OCI-LY1 (cell line): ENCODE measurements at regions not wholly inside any gene's neighbourhood (a gene's known extent, or its start where the extent isn't known, plus 50 kb on each side); places are given as distances from the start of the nearest gene placed in this dataset.
"Not testable (repeated sequence)": the region's sequence is repeated elsewhere in the genome, so short reads cannot be mapped to it uniquely, and the experiment has no call there.

Experiments used
- H2AFZ ChIP-seq: fragments of 200-600 bp; sonication (generic), shearing (Covaris generic); 2 replicates; pipeline ENCODE4 v1.6.0; 2014; ENCODE audit warnings: antibody characterized with exemption, mild to moderate bottlenecking, low read length
- H3F3A ChIP-seq: fragments of 200-600 bp; sonication (generic), shearing (Covaris generic); 2 replicates; pipeline ENCODE4 v1.6.0; 2014; ENCODE audit warnings: mild to moderate bottlenecking, antibody characterized with exemption, low read length, moderate library complexity; ENCODE audit not compliant: insufficient read depth
- H3K27ac ChIP-seq: fragments of 200-600 bp; sonication (generic); 2 replicates; pipeline ENCODE4 v1.5.1; 2014; ENCODE audit warnings: low read length, mixed run types, mild to moderate bottlenecking, low read depth; ENCODE audit not compliant: poor library complexity, severe bottlenecking
- H3K27me3 ChIP-seq: fragments of 200-600 bp; sonication (generic); 2 replicates; pipeline ENCODE4 v1.6.0; 2014; ENCODE audit warnings: antibody characterized with exemption, mild to moderate bottlenecking, low read length, moderate library complexity; ENCODE audit not compliant: insufficient read depth
- H3K36me3 ChIP-seq: fragments of 200-600 bp; sonication (generic); 2 replicates; pipeline ENCODE4 v1.6.1; 2014; ENCODE audit warnings: mild to moderate bottlenecking, antibody characterized with exemption, low read length, moderate library complexity, mixed read lengths; ENCODE audit not compliant: insufficient read depth
- H3K4me1 ChIP-seq: fragments of 200-600 bp; sonication (generic); 2 replicates; pipeline ENCODE4 v1.5.1; 2014; ENCODE audit warnings: mild to moderate bottlenecking, low read length, moderate library complexity; ENCODE audit not compliant: insufficient read depth, severe bottlenecking
- H3K4me2 ChIP-seq: fragments of 200-600 bp; sonication (generic), shearing (Covaris generic); 2 replicates; pipeline ENCODE4 v1.6.1; 2014; ENCODE audit warnings: low read length
- H3K4me3 ChIP-seq: fragments of 200-600 bp; sonication (generic); 2 replicates; pipeline ENCODE4 v1.5.1; 2014; ENCODE audit warnings: low read length, low read depth, mild to moderate bottlenecking, mixed read lengths; ENCODE audit not compliant: poor library complexity, severe bottlenecking
- H3K79me2 ChIP-seq: fragments of 200-600 bp; shearing (Covaris generic); 2 replicates; pipeline ENCODE4 v1.6.1; 2016; ENCODE audit warnings: mixed run types, low read length, mixed read lengths; ENCODE audit not compliant: insufficient read depth
- H3K9ac ChIP-seq: fragments of 200-600 bp; sonication (generic), shearing (Covaris generic); 2 replicates; pipeline ENCODE4 v1.6.1; 2014; ENCODE audit warnings: mild to moderate bottlenecking, low read length, mixed read lengths
- H3K9me2 ChIP-seq: fragments of 200-600 bp; sonication (generic), shearing (Covaris generic); 2 replicates; pipeline ENCODE4 v1.6.1; 2014; ENCODE audit warnings: low read depth, mild to moderate bottlenecking, low read length, mixed read lengths
- H3K9me3 ChIP-seq: fragments of 200-600 bp; shearing (Covaris generic); 2 replicates; pipeline ENCODE4 v1.6.1; 2014; ENCODE audit warnings: low read length, mixed read lengths
- H4K20me1 ChIP-seq: fragments of 200-600 bp; sonication (generic), shearing (Covaris generic); 2 replicates; pipeline ENCODE4 v1.6.0; 2016; ENCODE audit warnings: mild to moderate bottlenecking, low read length; ENCODE audit not compliant: insufficient read depth
- EZH2 ChIP-seq: fragments of 200-600 bp; sonication (generic), shearing (Covaris generic); IDR thresholded peaks from 2 replicates; pipeline ENCODE4 v1.8.0; 2017; ENCODE audit warnings: borderline replicate concordance, mixed run types, mild to moderate bottlenecking, antibody characterized with exemption, low read length, moderate library complexity, mixed read lengths
- TF ChIP-seq, protein P1 (sequence below): fragments of 200-600 bp; sonication (generic), shearing (Covaris generic); IDR thresholded peaks from 2 replicates; pipeline ENCODE4 v1.5.1; 2017; ENCODE audit warnings: mild to moderate bottlenecking, antibody characterized with exemption, low read length, moderate library complexity, mixed read lengths

DNA sequence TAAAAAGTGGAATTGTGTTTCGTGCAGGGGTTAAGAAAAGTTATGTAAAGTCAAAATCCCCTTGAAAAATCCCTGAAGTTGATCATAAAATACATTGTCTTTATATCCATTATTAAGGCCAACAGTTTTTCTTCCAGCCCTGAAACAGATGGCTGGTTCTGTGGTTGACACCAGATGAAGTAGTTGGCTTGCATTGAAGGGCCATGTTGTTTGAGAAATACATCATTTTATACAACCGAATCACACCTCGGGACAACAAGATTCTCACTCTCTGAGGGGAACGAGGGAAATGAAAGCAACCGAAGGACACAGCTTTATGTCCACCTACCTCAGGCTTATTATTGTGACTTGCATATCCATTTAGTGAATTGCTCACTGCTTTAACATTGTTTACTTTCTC lies 126.0 kb upstream of the MITF start:
- Histone ChIP-seq H3K79me2 (no peaks in the 10 kb centered on the region), H3K9ac (no peak overlapping the region), H4K20me1 (no peaks in the 10 kb centered on the region), H3K36me3 (no peaks in the 10 kb centered on the region), H3K4me1 (no peaks in the 10 kb centered on the region), H3K9me2 (no peaks in the 10 kb centered on the region), H3K9me3 (no peaks in the 10 kb centered on the region), H3K4me3 (no peak overlapping the region), H3K27me3 (no peaks in the 10 kb centered on the region), H3K27ac (no peak overlapping the region), H3F3A (no peaks in the 10 kb centered on the region), H2AFZ (no peak overlapping the region), H3K4me2 (no peak overlapping the region)
- TF ChIP-seq EZH2, result no peak
- TF ChIP-seq, protein P1, sequence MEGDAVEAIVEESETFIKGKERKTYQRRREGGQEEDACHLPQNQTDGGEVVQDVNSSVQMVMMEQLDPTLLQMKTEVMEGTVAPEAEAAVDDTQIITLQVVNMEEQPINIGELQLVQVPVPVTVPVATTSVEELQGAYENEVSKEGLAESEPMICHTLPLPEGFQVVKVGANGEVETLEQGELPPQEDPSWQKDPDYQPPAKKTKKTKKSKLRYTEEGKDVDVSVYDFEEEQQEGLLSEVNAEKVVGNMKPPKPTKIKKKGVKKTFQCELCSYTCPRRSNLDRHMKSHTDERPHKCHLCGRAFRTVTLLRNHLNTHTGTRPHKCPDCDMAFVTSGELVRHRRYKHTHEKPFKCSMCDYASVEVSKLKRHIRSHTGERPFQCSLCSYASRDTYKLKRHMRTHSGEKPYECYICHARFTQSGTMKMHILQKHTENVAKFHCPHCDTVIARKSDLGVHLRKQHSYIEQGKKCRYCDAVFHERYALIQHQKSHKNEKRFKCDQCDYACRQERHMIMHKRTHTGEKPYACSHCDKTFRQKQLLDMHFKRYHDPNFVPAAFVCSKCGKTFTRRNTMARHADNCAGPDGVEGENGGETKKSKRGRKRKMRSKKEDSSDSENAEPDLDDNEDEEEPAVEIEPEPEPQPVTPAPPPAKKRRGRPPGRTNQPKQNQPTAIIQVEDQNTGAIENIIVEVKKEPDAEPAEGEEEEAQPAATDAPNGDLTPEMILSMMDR, result no peak

DNA sequence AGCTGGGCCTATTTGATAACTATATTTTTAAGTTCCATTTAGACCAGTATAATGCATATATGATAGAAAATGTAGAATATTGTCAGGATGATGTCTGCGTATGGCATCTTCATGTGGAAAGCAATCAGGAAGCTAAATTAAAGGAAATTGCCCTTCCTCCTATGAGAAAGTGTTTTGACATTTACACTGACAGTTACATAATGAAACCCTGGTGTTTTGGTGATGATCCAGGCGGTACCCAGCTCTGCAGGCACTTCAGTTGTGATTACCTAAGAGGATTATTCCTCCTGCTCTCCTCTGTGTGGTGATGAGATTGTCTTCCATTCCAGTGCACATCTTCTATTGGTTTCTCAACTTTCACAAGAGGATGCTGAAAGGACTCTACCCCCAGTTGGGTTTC lies 126.5 kb upstream of the MITF start:
- H3K79me2 ChIP-seq, result no peaks in the 10 kb centered on the region
- H2AFZ ChIP-seq, result no peak overlapping the region
- H3K36me3 ChIP-seq, result no peaks in the 10 kb centered on the region
- TF ChIP-seq EZH2, result no peak
- TF ChIP-seq, protein P1, result no peak
- no peaks in the 10 kb centered on the region for H3K4me1 ChIP-seq
- no peaks in the 10 kb centered on the region for H4K20me1 ChIP-seq
- no peak overlapping the region for H3K4me3 ChIP-seq
- no peak overlapping the region for H3K9ac ChIP-seq
- H3K27me3 ChIP-seq, result no peaks in the 10 kb centered on the region
- H3K4me2 ChIP-seq, result no peak overlapping the region
- H3K9me3 ChIP-seq, result no peaks in the 10 kb centered on the region
- H3K9me2 ChIP-seq, result no peaks in the 10 kb centered on the region
- no peak overlapping the region for H3K27ac ChIP-seq
- no peaks in the 10 kb centered on the region for H3F3A ChIP-seq

GRCh38 chr3:69609566-69609965 lies 129.7 kb upstream of the MITF start:
- not testable (repeated sequence) for H4K20me1 ChIP-seq, H3K9me2 ChIP-seq, H3K36me3 ChIP-seq, H2AFZ ChIP-seq, H3K4me1 ChIP-seq, H3F3A ChIP-seq, H3K9me3 ChIP-seq, H3K4me2 ChIP-seq, H3K27me3 ChIP-seq, H3K4me3 ChIP-seq, H3K9ac ChIP-seq, H3K79me2 ChIP-seq, H3K27ac ChIP-seq

GRCh38 chr3:69607466-69608305 lies 131.6 kb upstream of the MITF start:
- Histone ChIP-seq H3K79me2 (no peaks in the 10 kb centered on the region), H3K9ac (no peak overlapping the region), H3K9me2 (no peaks in the 10 kb centered on the region), H3F3A (no peaks in the 10 kb centered on the region), H3K4me3 (no peak overlapping the region), H4K20me1 (no peaks in the 10 kb centered on the region), H3K27ac (no peak overlapping the region), H3K4me2 (no peak overlapping the region), H3K36me3 (no peaks in the 10 kb centered on the region), H2AFZ (no peak overlapping the region), H3K4me1 (no peaks in the 10 kb centered on the region), H3K27me3 (no peaks in the 10 kb centered on the region), H3K9me3 (no peaks in the 10 kb centered on the region)
- TF ChIP-seq EZH2, result no peak
- TF ChIP-seq, protein P1, result no peak
